ENCODE measurements at regions not wholly inside any gene's neighbourhood (a gene's known extent, or its start where the extent isn't known, plus 50 kb on each side); places are given as distances from the start of the nearest gene placed in this dataset.

DNA sequence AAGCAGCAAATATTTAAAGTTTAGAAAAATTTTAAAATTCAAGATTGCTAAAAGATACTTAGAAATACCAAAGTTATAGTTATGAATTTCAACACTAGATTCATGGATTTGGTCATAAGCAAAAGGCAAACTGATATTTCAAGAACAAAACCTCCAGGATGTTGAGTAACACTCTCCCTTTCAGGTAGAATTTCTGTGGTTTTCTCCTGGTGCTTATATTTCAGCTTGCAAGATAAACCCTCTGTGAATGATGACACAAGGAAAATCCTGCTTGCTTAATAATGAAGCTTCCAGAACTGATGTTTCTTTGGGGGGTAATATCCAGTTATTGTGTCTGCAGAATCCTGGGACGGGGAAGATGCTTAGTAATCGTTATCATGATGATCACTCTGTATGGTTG is 320.3 kb upstream of the EDNRB start:
- TF ChIP-seq, protein P1, sequence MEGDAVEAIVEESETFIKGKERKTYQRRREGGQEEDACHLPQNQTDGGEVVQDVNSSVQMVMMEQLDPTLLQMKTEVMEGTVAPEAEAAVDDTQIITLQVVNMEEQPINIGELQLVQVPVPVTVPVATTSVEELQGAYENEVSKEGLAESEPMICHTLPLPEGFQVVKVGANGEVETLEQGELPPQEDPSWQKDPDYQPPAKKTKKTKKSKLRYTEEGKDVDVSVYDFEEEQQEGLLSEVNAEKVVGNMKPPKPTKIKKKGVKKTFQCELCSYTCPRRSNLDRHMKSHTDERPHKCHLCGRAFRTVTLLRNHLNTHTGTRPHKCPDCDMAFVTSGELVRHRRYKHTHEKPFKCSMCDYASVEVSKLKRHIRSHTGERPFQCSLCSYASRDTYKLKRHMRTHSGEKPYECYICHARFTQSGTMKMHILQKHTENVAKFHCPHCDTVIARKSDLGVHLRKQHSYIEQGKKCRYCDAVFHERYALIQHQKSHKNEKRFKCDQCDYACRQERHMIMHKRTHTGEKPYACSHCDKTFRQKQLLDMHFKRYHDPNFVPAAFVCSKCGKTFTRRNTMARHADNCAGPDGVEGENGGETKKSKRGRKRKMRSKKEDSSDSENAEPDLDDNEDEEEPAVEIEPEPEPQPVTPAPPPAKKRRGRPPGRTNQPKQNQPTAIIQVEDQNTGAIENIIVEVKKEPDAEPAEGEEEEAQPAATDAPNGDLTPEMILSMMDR (IDR thresholded peaks at IDR 0.05; ENCODE audit: low read depth, low read length), result no peak
- no peak for TF ChIP-seq EZH2phosphoT487 (IDR thresholded peaks at IDR 0.05; ENCODE audit: low read depth)
